ENCODE measurements at regions not wholly inside any gene's neighbourhood (a gene's known extent, or its start where the extent isn't known, plus 50 kb on each side); places are given as distances from the start of the nearest gene placed in this dataset.

- DNase-seq (ENCODE audit: low read depth), result no peak
- no peak for TF ChIP-seq CTCF (IDR thresholded peaks at IDR 0.05; ENCODE audit: control insufficient read depth, extremely low read depth, insufficient read depth)
- no peak overlapping the region for H3K4me3 ChIP-seq (ENCODE audit: low read depth, low read length)
These were observed 117.4 kb upstream of the ARID1B start for GRCh38 chr6:156659822-156660198.

GRCh38 chr6:156658966-156659821 lies 118.0 kb upstream of the ARID1B start:
- DNase-seq (ENCODE audit: low read depth), result no peak
- H3K4me3 ChIP-seq (ENCODE audit: low read depth, low read length), result no peak overlapping the region
- no peak for TF ChIP-seq CTCF (IDR thresholded peaks at IDR 0.05; ENCODE audit: control insufficient read depth, extremely low read depth, insufficient read depth)

GRCh38 chr6:156658186-156658965 lies 118.8 kb upstream of the ARID1B start:
- DNase-seq (ENCODE audit: low read depth), result no peak
- no peak overlapping the region for H3K4me3 ChIP-seq (ENCODE audit: low read depth, low read length)
- TF ChIP-seq CTCF (IDR thresholded peaks at IDR 0.05; ENCODE audit: control insufficient read depth, extremely low read depth, insufficient read depth), result no peak

- DNase-seq (ENCODE audit: low read depth), result no peak
- no peak for TF ChIP-seq CTCF (IDR thresholded peaks at IDR 0.05; ENCODE audit: control insufficient read depth, extremely low read depth, insufficient read depth)
- no peak overlapping the region for H3K4me3 ChIP-seq (ENCODE audit: low read depth, low read length)
These were observed 119.9 kb upstream of the ARID1B start for GRCh38 chr6:156657296-156657695.

GRCh38 chr6:156654919-156655918 lies 122.0 kb upstream of the ARID1B start:
- no peak for TF ChIP-seq CTCF (IDR thresholded peaks at IDR 0.05; ENCODE audit: control insufficient read depth, extremely low read depth, insufficient read depth)
- no peak overlapping the region for H3K4me3 ChIP-seq (ENCODE audit: low read depth, low read length)
- no peak for DNase-seq (ENCODE audit: low read depth)

- no peak overlapping the region for H3K4me3 ChIP-seq (ENCODE audit: low read depth, low read length)
- DNase-seq (ENCODE audit: low read depth), result no peak
- TF ChIP-seq CTCF (IDR thresholded peaks at IDR 0.05; ENCODE audit: control insufficient read depth, extremely low read depth, insufficient read depth), result no peak
These were observed 124.9 kb upstream of the ARID1B start for GRCh38 chr6:156652231-156652750.

All from LNCaP clone FGC (cell line).